GM21360 (cell line): ENCODE measurements at regions not wholly inside any gene's neighbourhood (a gene's known extent, or its start where the extent isn't known, plus 50 kb on each side); places are given as distances from the start of the nearest gene placed in this dataset.
"Not testable (repeated sequence)": the region's sequence is repeated elsewhere in the genome, so short reads cannot be mapped to it uniquely, and the experiment has no call there.

Source experiments
- ATAC-seq: cut with Tn5 transposase; IDR thresholded peaks from one replicate; pipeline ENCODE4 v1.9.1; 2021; ENCODE audit warnings: mild to moderate bottlenecking, moderate library complexity; ENCODE audit not compliant: unreplicated experiment

DNA sequence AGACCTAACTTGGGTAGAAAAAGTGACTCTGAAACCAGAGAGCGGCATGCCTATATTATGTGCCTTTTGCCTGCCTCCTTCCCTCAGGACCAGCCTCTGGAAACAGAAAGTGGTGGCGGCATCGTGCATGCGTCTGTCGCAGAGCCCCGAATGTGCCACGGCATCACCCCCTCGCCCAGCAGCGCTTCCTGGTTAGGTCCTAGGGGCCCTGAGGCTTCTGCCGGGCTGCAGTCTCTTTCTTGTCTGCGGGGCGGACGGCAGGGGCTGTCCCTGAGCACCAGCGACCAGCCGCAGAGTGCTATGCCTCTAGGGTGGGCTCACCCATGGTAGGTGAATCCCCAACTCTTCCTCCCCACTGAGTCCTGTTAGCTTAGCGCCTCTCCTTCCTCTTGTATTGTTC, 68.7 kb downstream of the VSIG4 start:
- no peak for ATAC-seq

GRCh38 chrX:65967159-65967558, 72.7 kb downstream of the VSIG4 start:
- ATAC-seq = not testable (repeated sequence)

DNA sequence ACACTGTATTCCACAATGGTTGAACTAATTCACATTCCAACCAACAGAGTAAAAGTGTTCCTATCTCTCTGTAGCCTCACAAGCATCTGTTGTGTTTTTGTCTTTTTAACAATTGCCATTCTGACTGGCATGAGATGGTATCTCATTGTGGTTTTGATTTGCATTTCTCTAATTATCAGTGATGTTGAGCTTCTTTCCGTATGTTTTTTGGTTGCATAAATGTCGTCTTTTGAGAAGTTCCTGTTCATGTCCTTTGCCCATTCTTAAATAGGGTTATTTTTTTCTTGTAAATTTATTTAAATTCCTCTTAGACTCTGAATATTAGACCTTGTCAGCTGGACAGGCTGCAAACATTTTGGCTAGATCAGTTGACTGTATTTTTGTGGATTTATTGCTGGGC, 78.2 kb downstream of the VSIG4 start:
- no peak for ATAC-seq

- no peak for ATAC-seq
Observed at GRCh38 chrX:65948103-65948502, 91.8 kb downstream of the VSIG4 start.

GRCh38 chrX:65941775-65942174, 98.1 kb downstream of the VSIG4 start:
- ATAC-seq = no peak

- no peak for ATAC-seq
Observed at GRCh38 chrX:65933085-65933589, 106.7 kb downstream of the VSIG4 start.

DNA sequence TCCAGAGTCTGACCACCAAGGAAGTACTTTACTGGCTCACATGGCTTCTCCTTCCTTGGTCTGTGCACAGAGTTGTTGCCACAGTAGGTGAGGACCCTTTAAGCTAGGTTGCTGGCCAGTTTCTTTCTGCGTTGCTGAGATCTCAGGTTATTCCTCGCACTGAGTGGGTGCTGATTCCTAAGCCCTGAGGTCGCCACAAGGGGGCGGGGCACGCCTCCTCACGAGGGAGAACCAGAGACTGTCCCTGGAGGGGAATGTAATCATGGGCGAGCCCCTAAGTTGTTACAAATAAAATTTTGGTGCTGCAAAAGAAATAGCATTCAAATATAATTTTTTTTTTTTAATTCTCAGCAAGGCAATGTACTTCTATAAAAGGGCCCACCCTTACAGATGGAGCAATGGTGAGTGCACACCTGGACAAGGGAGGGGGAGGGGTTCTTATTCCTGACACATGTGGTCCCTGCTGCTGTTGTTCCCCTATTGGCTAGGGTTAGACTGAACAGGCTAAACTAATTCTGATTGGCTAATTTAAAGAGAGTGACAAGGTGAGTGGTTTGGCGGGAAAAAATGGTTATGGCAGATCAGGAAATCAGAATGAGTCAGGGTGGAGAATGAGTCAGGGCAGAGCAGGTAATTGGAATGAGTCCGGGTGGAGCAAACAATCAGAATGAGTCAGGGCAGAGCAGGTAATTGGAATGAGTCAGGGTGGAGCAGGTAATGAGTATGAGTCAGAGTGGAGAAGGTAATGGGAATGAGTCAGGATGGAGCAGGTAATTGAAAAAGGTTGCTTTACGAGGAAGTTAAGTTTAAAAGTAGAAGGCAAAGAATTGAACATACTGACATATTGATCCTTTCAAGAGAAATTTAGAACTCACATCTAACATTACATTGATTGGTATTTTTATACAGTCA, 107.5 kb downstream of the VSIG4 start:
- no peak for ATAC-seq

DNA sequence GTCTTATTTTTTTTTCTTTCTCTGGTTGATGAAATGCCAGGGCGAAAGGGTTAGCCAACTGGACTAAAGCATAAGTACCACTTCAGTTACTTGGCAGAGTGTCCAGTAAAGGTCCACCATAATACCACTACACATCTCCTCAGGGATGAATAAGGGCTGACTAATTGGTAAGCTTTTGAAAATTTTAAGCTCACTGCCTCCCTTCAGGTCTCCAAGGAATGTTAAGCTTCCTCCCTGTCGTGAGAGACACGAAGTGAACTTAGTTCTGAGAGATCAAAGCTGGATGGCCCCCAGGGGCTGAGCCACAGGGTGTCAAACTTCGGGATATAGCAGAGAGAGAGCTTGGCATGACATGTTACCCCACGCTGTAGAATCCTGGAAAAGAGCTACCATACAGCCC, 111.4 kb downstream of the VSIG4 start:
- no peak for ATAC-seq

DNA sequence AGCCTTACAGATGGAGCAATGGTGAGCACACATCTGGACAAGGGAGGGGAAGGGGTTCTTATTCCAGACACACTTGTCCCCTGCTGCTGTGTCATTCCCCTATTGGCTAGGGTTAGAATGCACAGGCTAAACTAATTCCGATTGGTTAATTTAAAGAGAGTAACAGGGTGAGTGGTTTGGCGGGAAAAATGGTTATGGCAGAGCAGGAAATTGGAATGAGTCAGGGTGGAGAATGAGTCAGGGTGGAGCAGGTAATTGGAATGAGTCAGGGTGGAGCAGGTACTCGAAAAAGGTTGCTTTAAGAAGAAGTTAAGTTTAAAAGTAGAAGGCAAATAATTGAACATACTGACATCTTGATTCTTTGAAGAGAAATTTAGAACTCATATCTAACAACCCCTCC, 112.5 kb downstream of the VSIG4 start:
- not testable (repeated sequence) for ATAC-seq

- no peak for ATAC-seq
Observed at GRCh38 chrX:65926095-65927019, 113.5 kb downstream of the VSIG4 start.

DNA sequence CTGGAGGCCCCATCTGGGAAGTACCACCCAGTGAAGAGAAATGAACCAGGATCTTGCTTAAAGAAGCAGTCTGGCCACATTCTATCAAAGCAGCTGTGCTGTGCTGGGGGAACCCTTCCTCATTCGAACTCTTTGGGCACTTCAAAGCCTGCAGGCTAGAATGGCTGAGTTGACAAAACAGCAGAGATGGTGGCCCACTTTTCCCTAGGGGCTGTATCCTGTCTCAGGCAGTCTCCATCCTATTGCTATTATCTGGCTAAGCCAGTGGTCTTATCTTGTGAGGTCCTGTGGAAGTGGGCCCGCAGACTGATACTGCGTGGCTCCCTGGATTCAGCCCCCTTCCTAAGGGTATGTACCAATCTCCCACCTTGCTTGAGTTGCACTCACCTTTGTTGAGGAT, 114.3 kb downstream of the VSIG4 start:
- ATAC-seq = no peak

DNA sequence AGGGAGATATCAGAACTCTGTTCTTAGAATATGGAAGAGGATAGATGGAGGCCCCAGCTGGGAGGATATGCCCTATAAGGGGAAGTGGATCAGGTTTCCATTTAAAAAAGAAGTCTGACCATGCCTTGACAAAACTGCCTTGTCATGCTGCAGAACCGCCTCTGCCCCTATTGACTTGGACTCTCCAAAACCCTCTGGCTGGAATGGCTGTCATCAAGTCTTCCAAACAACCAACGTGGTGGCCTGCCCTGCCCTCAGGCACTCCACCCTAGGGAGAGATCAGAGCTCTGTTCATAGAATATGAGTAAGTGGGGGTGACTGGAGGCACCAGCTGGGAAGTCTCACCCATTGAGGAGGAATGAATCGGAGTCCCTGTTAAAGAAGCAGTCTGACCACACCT, 114.9 kb downstream of the VSIG4 start:
- ATAC-seq = no peak

GRCh38 chrX:65921363-65921762, 118.5 kb downstream of the VSIG4 start:
- ATAC-seq = no peak

DNA sequence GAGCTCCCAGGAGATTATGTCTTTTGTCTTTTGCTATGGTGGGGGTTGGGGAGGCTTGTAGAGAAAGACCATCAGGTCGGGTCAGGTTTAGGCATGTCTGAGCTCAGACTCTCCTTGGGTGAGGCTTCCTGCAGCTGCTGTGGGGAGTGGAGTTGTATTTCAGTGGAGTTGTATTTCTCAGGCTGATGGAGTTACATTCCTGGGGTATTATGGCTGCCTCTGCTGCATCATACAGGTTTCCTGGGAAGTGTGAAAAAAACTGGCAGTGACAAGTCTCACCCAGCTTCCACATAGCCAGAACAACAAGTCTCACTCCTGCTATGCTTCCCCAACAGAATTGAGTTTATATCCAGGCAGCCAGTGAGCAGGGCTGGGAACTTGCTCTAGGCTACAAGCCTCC, 119.3 kb downstream of the VSIG4 start:
- no peak for ATAC-seq

GRCh38 chrX:65910899-65911298, 129.0 kb downstream of the VSIG4 start:
- ATAC-seq = no peak

DNA sequence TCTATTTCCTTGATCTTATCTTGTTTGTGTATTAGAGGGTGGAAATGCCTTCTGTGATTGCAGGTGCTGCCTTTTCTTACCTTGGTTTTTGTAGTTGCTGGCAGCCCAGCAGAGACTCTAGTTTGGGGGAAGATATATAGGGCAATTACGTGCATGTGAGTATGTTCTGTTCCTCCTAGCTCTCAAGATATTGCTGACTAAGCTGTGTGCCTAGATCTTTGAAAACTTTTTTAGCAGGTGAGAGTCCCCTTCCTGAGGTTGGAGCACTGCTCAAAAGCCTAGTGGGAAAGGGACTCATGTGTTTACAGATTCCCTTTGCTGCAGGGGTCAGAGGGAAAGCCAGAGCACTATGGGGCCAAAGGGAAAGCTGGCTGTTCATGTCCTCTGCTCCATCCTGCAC, 136.1 kb downstream of the VSIG4 start:
- no peak for ATAC-seq

GRCh38 chrX:65902011-65902410, 137.9 kb downstream of the VSIG4 start:
- ATAC-seq = no peak

DNA sequence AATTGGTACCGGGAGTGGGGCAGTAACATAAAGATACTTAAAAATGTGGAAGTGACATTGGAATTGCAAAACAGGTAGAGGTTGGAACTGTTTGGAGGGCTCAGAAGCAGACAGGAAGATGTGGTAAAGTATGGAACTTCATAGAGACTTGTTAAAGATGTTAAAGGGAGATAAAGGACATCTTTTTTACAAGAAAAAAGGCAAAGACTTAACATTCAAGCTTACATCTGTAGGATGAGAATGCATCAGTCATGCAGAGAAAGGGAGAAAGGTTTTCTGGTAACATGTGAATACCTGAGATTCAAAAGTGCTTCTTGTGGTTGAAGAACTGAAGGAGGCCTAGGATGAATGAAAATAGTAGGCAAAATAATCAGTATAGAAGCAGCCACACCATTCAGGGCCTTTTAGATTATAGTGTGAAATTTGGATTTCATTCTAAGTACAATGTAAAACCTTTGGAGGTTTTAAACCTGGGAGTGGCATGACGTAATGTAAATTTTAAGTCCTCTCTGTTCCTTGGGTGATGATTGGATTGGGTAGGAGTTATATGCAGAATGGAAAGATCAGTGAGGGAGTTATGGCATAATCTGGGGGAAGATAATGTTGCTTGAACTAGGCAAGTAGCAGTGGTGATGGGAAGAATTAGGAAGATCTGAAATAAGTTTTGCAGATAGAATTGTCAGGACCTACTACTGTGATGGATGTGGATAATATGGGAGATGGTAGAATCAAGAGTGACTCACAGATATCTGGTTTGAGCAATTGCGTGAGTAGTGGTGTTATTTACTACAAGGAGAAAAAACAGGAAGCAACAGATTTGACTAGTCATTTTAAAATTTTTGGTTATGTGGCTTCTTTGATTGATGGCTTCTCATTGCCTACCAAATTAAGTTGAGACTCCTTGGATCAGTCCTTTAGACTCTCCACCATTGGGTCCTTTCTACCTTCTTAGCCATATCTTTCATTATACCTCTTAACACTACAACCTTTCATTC, 138.7 kb downstream of the VSIG4 start:
- ATAC-seq = no peak

- ATAC-seq = no peak
Observed at GRCh38 chrX:65894133-65894532, 145.7 kb downstream of the VSIG4 start.

- not testable (repeated sequence) for ATAC-seq
Observed at GRCh38 chrX:65891817-65892216, 148.1 kb downstream of the VSIG4 start.
